D721Med (cell line): ENCODE measurements at regions not wholly inside any gene's neighbourhood (a gene's known extent, or its start where the extent isn't known, plus 50 kb on each side); places are given as distances from the start of the nearest gene placed in this dataset.
A peak's percentile ranks its signal among the peaks of the same experiment; 100 is the strongest.
"Not testable (repeated sequence)": the region's sequence is repeated elsewhere in the genome, so short reads cannot be mapped to it uniquely, and the experiment has no call there.

Experiments used
- DNase-seq: peaks from one replicate; pipeline ENCODE4 v3.0.0; 2011; ENCODE audit warnings: low spot score; ENCODE audit not compliant: insufficient read length
- FAIRE-seq: peaks from 2 replicates; lab custom pipeline; 2011; peaks lifted over from hg19 to GRCh38; lab: Jason Lieb, UNC
- CTCF ChIP-seq: IDR thresholded peaks from 2 replicates; pipeline ENCODE4 v1.5.1; 2012; ENCODE audit warnings: mild to moderate bottlenecking, control low read depth; ENCODE audit not compliant: insufficient read depth; ENCODE audit errors: missing control alignments

GRCh38 chr1:157460381-157460780 lies 91.9 kb downstream of the FCRL5 start:
- FAIRE-seq = peak; percentile 89

GRCh38 chr1:157457279-157457678 lies 95.0 kb downstream of the FCRL5 start:
- TF ChIP-seq CTCF = no peak
- FAIRE-seq = no peak
- no peak for DNase-seq

More at GRCh38 chr1:157460381-157460780, 91.9 kb downstream of the FCRL5 start:
- no peak for DNase-seq
- TF ChIP-seq CTCF = no peak

GRCh38 chr1:157455318-157455717 lies 97.0 kb downstream of the FCRL5 start:
- no peak for TF ChIP-seq CTCF
- FAIRE-seq (no peak), DNase-seq (no peak)

GRCh38 chr1:157450106-157450505 lies 102.2 kb downstream of the FCRL5 start:
- DNase-seq (peak; percentile 20), FAIRE-seq (peak; percentile 93)
- TF ChIP-seq CTCF = no peak

- no peak for DNase-seq
- TF ChIP-seq CTCF = no peak
- FAIRE-seq = no peak
Observed at GRCh38 chr1:157448636-157449035, 103.7 kb downstream of the FCRL5 start.

GRCh38 chr1:157446356-157446755 lies 106.0 kb downstream of the FCRL5 start:
- not testable (repeated sequence) for FAIRE-seq

GRCh38 chr1:157445616-157446140 lies 106.6 kb downstream of the FCRL5 start:
- FAIRE-seq, DNase-seq: not testable (repeated sequence)

More at GRCh38 chr1:157446356-157446755, 106.0 kb downstream of the FCRL5 start:
- not testable (repeated sequence) for DNase-seq

- TF ChIP-seq CTCF = no peak
- FAIRE-seq = no peak
Observed at GRCh38 chr1:157442065-157442464, 110.2 kb downstream of the FCRL5 start.

More at GRCh38 chr1:157442065-157442464, 110.2 kb downstream of the FCRL5 start:
- DNase-seq = no peak
